ENCODE measurements at regions not wholly inside any gene's neighbourhood (a gene's known extent, or its start where the extent isn't known, plus 50 kb on each side); places are given as distances from the start of the nearest gene placed in this dataset.

- no peak for TF ChIP-seq EZH2 (IDR thresholded peaks at IDR 0.05)
- TF ChIP-seq POLR2AphosphoS5 (IDR thresholded peaks at IDR 0.05; ENCODE audit: borderline replicate concordance, low read depth, low read length), result no peak
- no peak for TF ChIP-seq FOXP2 (optimal IDR thresholded peaks at IDR 0.05; ENCODE audit: control extremely low read depth, extremely low read length, insufficient read depth)
Measured at GRCh38 chr2:43020990-43021669, 205.3 kb downstream of the ZFP36L2 start.

Measured in SK-N-MC (cell line).